CD4-positive, CD25-positive, alpha-beta regulatory T cell (primary cell): ENCODE measurements at regions not wholly inside any gene's neighbourhood (a gene's known extent, or its start where the extent isn't known, plus 50 kb on each side); places are given as distances from the start of the nearest gene placed in this dataset.
A peak's percentile ranks its signal among the peaks of the same experiment; 100 is the strongest.

ENCODE experiments used
- ATAC-seq, 2 donors: fragments of 150-1000 bp; cut with Tn5 transposase; one replicate each; pipeline ENCODE4 v1.10.0; 2021; ENCODE audit warnings: low read depth in 2 of 2, moderate number of reproducible peaks in 2 of 2, moderate library complexity in 1 of 2
- DNase-seq, 3 donors: peaks; one replicate each; pipeline versions ENCODE4 v3.0.0 to v3.0.0-alpha.2; 2012 to 2022; ENCODE audit warnings: mixed read lengths in 1 of 3
- H3K27ac ChIP-seq: one replicate; pipeline ENCODE4 v1.7.0; 2013; ENCODE audit warnings: mild to moderate bottlenecking, low read length; ENCODE audit not compliant: insufficient read depth, poor library complexity, severe bottlenecking
- H3K27me3 ChIP-seq: one replicate; pipeline ENCODE4 v1.7.0; 2013; ENCODE audit warnings: low read length; ENCODE audit not compliant: control insufficient read depth, insufficient read depth
- H3K36me3 ChIP-seq: one replicate; pipeline ENCODE4 v1.7.0; 2013; ENCODE audit warnings: mild to moderate bottlenecking, low read length, moderate library complexity; ENCODE audit not compliant: control insufficient read depth, insufficient read depth
- H3K4me1 ChIP-seq: 2 replicates; pipeline ENCODE4 v1.7.0; 2013; ENCODE audit warnings: mild to moderate bottlenecking, low read length; ENCODE audit not compliant: insufficient read depth, control insufficient read depth, poor library complexity, severe bottlenecking
- H3K4me3 ChIP-seq: one replicate; pipeline ENCODE4 v1.7.0; 2013; ENCODE audit warnings: low read depth, mild to moderate bottlenecking, low read length, moderate library complexity
- H3K9me3 ChIP-seq, 2 experiments: 1 replicate in 1 of 2; 2 replicates in 1 of 2; pipeline ENCODE4 v1.7.0; 2013; ENCODE audit warnings: low read length in 2 of 2, mild to moderate bottlenecking in 1 of 2, moderate library complexity in 1 of 2; ENCODE audit not compliant: control insufficient read depth in 2 of 2
- H3K27ac Mint-ChIP-seq, 3 donors: one replicate each; pipeline ENCODE4 v1.8.0; 2020 to 2022; ENCODE audit warnings: mild to moderate bottlenecking in 3 of 3, mixed read lengths in 3 of 3, moderate library complexity in 2 of 3
- H3K27me3 Mint-ChIP-seq: one replicate; pipeline ENCODE4 v1.8.0; 2022; ENCODE audit warnings: mild to moderate bottlenecking, mixed read lengths
- H3K36me3 Mint-ChIP-seq: one replicate; pipeline ENCODE4 v1.8.0; 2020; ENCODE audit warnings: mixed read lengths
- H3K4me1 Mint-ChIP-seq, 4 donors: one replicate each; pipeline ENCODE4 v1.8.0; 2020 to 2022; ENCODE audit warnings: mixed read lengths in 4 of 4, mild to moderate bottlenecking in 1 of 4
- H3K4me3 Mint-ChIP-seq, 4 donors: one replicate each; pipeline ENCODE4 v1.8.0; 2020 to 2022; ENCODE audit warnings: mild to moderate bottlenecking in 4 of 4, mixed read lengths in 4 of 4, moderate library complexity in 3 of 4
- H3K9me3 Mint-ChIP-seq, 7 donors: one replicate each; pipeline ENCODE4 v1.8.0; 2020 to 2022; ENCODE audit warnings: mixed read lengths in 7 of 7, mild to moderate bottlenecking in 3 of 7, moderate library complexity in 2 of 7

DNA sequence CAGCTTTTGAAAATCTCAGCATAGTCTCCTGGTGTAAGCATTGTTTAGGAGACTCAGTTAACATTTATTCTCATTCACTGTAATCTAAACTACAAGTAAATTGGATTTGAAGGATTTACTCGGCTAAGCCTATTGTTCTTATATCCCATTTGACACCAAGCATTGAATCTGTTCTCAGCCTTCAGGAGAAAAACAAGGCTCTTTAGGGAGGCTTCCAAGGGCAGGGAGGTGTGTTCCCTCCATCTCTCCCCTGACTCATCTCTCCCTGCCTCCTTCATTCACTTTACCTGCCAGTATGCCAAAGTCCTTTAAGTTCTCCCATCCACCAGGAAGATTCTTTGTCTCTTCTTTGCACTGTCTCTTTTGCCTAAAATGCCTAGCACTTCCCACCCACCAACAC is 347.8 kb downstream of the MFSD1 start:
- no peaks in the 10 kb centered on the region for H3K36me3 Mint-ChIP-seq
- DNase-seq, result no peak
- H3K4me3 Mint-ChIP-seq, result no peak overlapping the region
- H3K4me1 Mint-ChIP-seq, result no peaks in the 10 kb centered on the region
- no peak overlapping the region for H3K27ac ChIP-seq
- H3K27me3 ChIP-seq, result no peaks in the 10 kb centered on the region
- no peak for ATAC-seq
- no peak overlapping the region for H3K4me3 ChIP-seq
- no peaks in the 10 kb centered on the region for H3K36me3 ChIP-seq
- H3K9me3 ChIP-seq, result no peaks in the 10 kb centered on the region
- H3K9me3 Mint-ChIP-seq, result peaks cover 0 to 4% (median 0%) of the 10 kb centered on the region in 7 donors
- no peak overlapping the region for H3K27ac Mint-ChIP-seq
- no peaks in the 10 kb centered on the region for H3K4me1 ChIP-seq
- H3K27me3 Mint-ChIP-seq, result no peaks in the 10 kb centered on the region

DNA sequence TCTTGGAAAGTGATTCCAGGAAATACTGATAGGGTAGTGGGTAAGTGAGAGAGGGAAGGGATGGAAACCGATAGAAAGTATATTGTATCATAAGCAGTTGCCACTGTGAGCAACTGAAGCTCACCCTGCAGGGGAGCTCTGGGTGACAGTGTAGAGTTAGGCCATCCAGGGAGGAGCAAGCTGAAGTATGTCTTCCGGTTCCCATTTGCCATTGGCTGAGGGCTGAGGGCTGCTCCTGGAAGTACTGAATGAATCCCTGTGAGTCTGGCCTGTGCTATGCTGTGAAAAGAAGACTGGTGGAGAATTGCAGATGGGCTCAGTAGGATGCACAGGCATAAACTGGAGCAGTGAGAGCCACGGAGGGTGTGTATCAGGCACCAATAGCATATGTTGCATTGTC is 348.3 kb downstream of the MFSD1 start:
- Mint-ChIP-seq H3K9me3 (peaks cover 0 to 4% (median 0%) of the 10 kb centered on the region in 7 donors), H3K4me1 (no peaks in the 10 kb centered on the region), H3K4me3 (no peak overlapping the region), H3K27ac (no peak overlapping the region), H3K36me3 (no peaks in the 10 kb centered on the region), H3K27me3 (no peaks in the 10 kb centered on the region)
- DNase-seq, result no peak
- no peak overlapping the region for H3K27ac ChIP-seq
- no peak for ATAC-seq
- H3K4me3 ChIP-seq, result no peak overlapping the region
- H3K9me3 ChIP-seq, result no peaks in the 10 kb centered on the region
- no peaks in the 10 kb centered on the region for H3K4me1 ChIP-seq
- H3K27me3 ChIP-seq, result no peaks in the 10 kb centered on the region
- no peaks in the 10 kb centered on the region for H3K36me3 ChIP-seq

DNA sequence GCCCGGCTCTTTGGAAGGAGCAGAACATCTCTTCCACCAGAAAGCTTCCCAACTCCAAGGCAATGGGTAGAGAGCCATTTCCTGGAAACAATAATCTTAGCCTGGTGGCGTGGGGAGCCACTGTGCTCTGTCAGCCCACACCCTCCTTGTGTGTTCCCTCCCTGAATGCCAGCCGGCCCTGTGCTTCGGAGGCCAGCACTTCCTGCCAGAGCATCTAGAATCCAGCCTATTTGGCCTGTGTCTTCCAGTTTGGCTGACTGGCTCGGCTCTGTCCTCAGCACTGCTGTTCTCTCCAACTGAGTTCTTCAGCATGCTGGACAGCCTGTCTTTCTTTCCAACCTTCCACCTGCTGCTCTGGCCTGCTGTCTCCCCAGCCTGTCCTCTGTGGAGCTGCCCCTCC is 349.3 kb downstream of the MFSD1 start:
- Histone ChIP-seq H3K9me3 (no peaks in the 10 kb centered on the region), H3K4me3 (no peak overlapping the region), H3K27ac (no peak overlapping the region), H3K36me3 (no peaks in the 10 kb centered on the region), H3K27me3 (no peaks in the 10 kb centered on the region), H3K4me1 (no peaks in the 10 kb centered on the region)
- no peaks in the 10 kb centered on the region for H3K36me3 Mint-ChIP-seq
- ATAC-seq (no peak), DNase-seq (no peak)
- no peak overlapping the region for H3K27ac Mint-ChIP-seq
- H3K27me3 Mint-ChIP-seq, result no peaks in the 10 kb centered on the region
- H3K4me3 Mint-ChIP-seq, result no peak overlapping the region
- H3K9me3 Mint-ChIP-seq, result peaks cover 0 to 5% (median 0%) of the 10 kb centered on the region in 7 donors
- H3K4me1 Mint-ChIP-seq, result no peaks in the 10 kb centered on the region

DNA sequence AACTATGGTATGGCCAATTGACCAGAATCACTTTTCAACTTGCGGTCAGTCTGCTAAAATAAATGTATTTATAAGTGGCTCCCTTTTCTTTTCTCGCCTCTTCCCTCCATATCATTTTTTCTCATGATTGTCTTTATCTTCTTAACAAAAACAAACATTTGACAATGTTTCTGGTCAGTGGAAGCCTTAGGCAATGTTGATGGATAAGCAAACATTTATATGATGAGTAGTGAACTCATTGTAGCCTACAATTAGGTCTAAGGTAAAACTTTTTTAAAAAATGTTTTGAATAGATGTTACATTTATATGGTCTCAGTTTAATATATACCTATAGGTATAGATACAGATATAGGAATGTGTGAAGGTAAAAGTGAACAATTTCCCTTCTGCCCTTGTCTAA is 355.4 kb downstream of the MFSD1 start:
- ATAC-seq, result no peak
- Mint-ChIP-seq H3K36me3 (no peaks in the 10 kb centered on the region), H3K27me3 (no peaks in the 10 kb centered on the region), H3K27ac (no peak overlapping the region), H3K4me3 (no peak overlapping the region), H3K9me3 (peaks cover 0 to 3% (median under 1%) of the 10 kb centered on the region in 7 donors), H3K4me1 (no peaks in the 10 kb centered on the region)
- Histone ChIP-seq H3K27ac (no peak overlapping the region), H3K27me3 (no peaks in the 10 kb centered on the region), H3K36me3 (no peaks in the 10 kb centered on the region), H3K4me1 (no peaks in the 10 kb centered on the region), H3K9me3 (no peaks in the 10 kb centered on the region), H3K4me3 (no peak overlapping the region)
- DNase-seq, result no peak

DNA sequence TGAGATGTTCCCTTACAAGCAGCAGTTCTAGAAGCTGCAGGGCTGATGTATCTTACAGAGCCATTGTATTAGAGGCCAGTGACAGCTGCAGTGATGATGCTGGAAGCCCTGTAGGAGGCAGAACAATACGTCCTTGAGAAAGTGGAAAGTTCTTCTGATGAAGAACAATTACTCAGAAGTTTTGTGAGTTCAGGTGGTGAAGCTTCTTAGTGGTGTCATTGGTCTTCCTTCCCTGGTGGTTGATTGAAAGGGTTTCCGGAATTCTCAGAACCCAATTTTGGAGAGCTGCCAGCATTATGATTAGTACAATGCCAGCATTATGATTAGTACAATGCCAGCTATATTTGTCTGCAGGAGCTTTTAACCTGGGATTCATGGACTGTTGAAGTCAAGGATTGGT is 356.4 kb downstream of the MFSD1 start:
- Histone ChIP-seq H3K27me3 (no peaks in the 10 kb centered on the region), H3K9me3 (no peaks in the 10 kb centered on the region), H3K4me1 (no peaks in the 10 kb centered on the region), H3K4me3 (no peak overlapping the region), H3K27ac (no peak overlapping the region), H3K36me3 (no peaks in the 10 kb centered on the region)
- DNase-seq (peak in 1 of 3 donors; percentile 2), ATAC-seq (no peak)
- Mint-ChIP-seq H3K4me3 (no peak overlapping the region), H3K27me3 (no peaks in the 10 kb centered on the region), H3K27ac (no peak overlapping the region), H3K9me3 (peaks cover 0 to 3% (median 2%) of the 10 kb centered on the region in 7 donors), H3K36me3 (no peaks in the 10 kb centered on the region), H3K4me1 (no peaks in the 10 kb centered on the region)

DNA sequence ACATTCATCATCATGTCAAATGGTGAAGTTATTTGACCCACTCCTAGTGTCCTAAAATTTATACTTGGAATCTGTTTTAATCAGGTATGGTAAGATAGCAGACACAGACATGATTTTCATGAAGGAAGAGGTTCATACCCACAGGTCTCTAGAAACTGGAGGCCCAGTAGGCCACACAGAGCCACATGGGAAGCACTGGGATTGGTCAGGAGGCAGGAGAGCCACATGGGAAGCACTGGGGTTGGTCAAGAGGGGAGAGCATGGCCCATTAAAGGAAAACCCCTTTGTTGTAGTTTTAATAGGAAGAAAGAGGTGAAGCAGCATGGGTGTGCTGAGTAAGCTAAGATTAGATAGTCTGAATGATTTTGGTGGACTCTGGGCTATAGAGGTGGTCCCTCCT is 356.9 kb downstream of the MFSD1 start:
- Histone ChIP-seq H3K36me3 (no peaks in the 10 kb centered on the region), H3K4me3 (no peak overlapping the region), H3K27ac (no peak overlapping the region), H3K9me3 (no peaks in the 10 kb centered on the region), H3K4me1 (no peaks in the 10 kb centered on the region), H3K27me3 (no peaks in the 10 kb centered on the region)
- Mint-ChIP-seq H3K27me3 (peaks cover 2% of the 10 kb centered on the region), H3K4me1 (no peaks in the 10 kb centered on the region), H3K36me3 (no peaks in the 10 kb centered on the region), H3K27ac (no peak overlapping the region), H3K9me3 (peaks cover 0 to 4% (median 2%) of the 10 kb centered on the region in 7 donors), H3K4me3 (no peak overlapping the region)
- no peak for DNase-seq
- ATAC-seq, result no peak

DNA sequence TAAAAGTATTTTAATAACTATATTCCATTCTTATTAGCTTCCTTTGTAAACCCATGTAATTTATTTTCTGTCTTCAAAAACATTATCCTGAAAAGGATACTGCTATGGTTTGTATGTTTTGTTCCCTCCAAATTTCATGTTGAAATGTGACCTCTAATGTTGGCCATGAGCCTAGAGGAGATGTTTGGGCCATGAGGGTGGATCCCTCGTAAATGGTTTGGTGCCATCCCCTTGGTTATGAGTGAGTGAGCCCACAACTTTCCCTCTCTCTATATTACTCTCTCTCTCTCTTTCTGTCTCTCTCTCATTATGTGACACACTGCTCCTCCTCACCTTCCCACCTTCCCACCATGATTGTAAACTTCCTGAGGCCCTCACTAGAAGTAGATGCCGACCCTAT is 357.7 kb downstream of the MFSD1 start:
- no peaks in the 10 kb centered on the region for H3K4me1 Mint-ChIP-seq
- H3K4me1 ChIP-seq, result no peaks in the 10 kb centered on the region
- H3K36me3 Mint-ChIP-seq, result no peaks in the 10 kb centered on the region
- H3K4me3 ChIP-seq, result no peak overlapping the region
- peaks cover 4% of the 10 kb centered on the region for H3K27me3 Mint-ChIP-seq
- no peak for DNase-seq
- no peaks in the 10 kb centered on the region for H3K9me3 ChIP-seq
- no peaks in the 10 kb centered on the region for H3K36me3 ChIP-seq
- no peak overlapping the region for H3K27ac ChIP-seq
- no peak overlapping the region for H3K4me3 Mint-ChIP-seq
- peaks cover 0 to 5% (median 2%) of the 10 kb centered on the region in 7 donors for H3K9me3 Mint-ChIP-seq
- H3K27ac Mint-ChIP-seq, result no peak overlapping the region
- no peak for ATAC-seq
- no peaks in the 10 kb centered on the region for H3K27me3 ChIP-seq

DNA sequence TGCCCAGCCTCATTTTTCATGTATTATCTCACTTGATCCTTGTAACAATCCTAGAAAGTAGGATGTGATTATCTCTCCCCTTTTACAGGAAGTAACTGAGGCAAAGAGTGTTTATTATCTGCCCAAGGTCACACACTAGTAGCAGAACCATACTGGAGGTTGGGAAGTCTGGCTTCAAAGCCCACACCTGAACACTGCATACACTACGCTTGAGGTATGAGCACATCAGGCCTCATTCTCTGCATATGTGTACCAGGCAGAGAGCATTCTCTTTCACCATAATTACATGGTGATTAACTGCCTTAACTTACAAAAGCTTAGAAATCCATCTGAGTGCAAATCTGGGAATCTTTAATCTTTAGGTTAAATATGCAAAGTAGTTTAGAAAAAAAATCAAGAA is 361.8 kb downstream of the MFSD1 start:
- ATAC-seq (no peak), DNase-seq (no peak)
- H3K4me3 ChIP-seq, result no peak overlapping the region
- Mint-ChIP-seq H3K4me3 (no peak overlapping the region), H3K27ac (no peak overlapping the region), H3K4me1 (no peaks in the 10 kb centered on the region), H3K27me3 (peaks cover 4% of the 10 kb centered on the region), H3K36me3 (no peaks in the 10 kb centered on the region), H3K9me3 (peaks cover 0 to 3% (median 0%) of the 10 kb centered on the region in 7 donors)
- no peaks in the 10 kb centered on the region for H3K9me3 ChIP-seq
- H3K36me3 ChIP-seq, result no peaks in the 10 kb centered on the region
- no peaks in the 10 kb centered on the region for H3K27me3 ChIP-seq
- no peaks in the 10 kb centered on the region for H3K4me1 ChIP-seq
- no peak overlapping the region for H3K27ac ChIP-seq
